SK-N-SH (cell line): ENCODE measurements at regions not wholly inside any gene's neighbourhood (a gene's known extent, or its start where the extent isn't known, plus 50 kb on each side); places are given as distances from the start of the nearest gene placed in this dataset.

Experiments used
- ELF1 ChIP-seq: IDR thresholded peaks from 2 replicates; pipeline ENCODE4 v1.4.0; 2012
- EP300 ChIP-seq, 2 experiments: IDR thresholded peaks; 2 replicates each; pipeline versions ENCODE4 v1.4.0 to v1.6.1; 2012; ENCODE audit warnings: borderline replicate concordance in 1 of 2, low read depth in 1 of 2, low read length in 1 of 2
- GABPA ChIP-seq: IDR thresholded peaks from 2 replicates; pipeline ENCODE4 v1.4.0; 2012; ENCODE audit warnings: low read depth, mild to moderate bottlenecking
- JUND ChIP-seq: IDR thresholded peaks from 2 replicates; pipeline ENCODE4 v1.4.0; 2012
- POLR2AphosphoS5 ChIP-seq: IDR thresholded peaks from 2 replicates; pipeline ENCODE4 v1.6.1; 2012; ENCODE audit warnings: low read depth, low read length
- TF ChIP-seq, protein P1 (sequence below): fragments of 200-600 bp; sonication (generic); IDR thresholded peaks from 2 replicates; pipeline ENCODE4 v1.6.1; 2017; ENCODE audit warnings: antibody characterized with exemption, mild to moderate bottlenecking, moderate library complexity
- TF ChIP-seq, protein P2 (sequence below): IDR thresholded peaks from 2 replicates; pipeline ENCODE4 v1.4.0; 2012; ENCODE audit warnings: low read depth, borderline replicate concordance
- TF ChIP-seq, protein P3 (sequence below): IDR thresholded peaks from 2 replicates; pipeline ENCODE4 v1.6.1; 2012; ENCODE audit warnings: mild to moderate bottlenecking, low read depth, low read length, moderate library complexity
- TF ChIP-seq, protein P4 (sequence below): IDR thresholded peaks from 2 replicates; pipeline ENCODE4; 2012

DNA sequence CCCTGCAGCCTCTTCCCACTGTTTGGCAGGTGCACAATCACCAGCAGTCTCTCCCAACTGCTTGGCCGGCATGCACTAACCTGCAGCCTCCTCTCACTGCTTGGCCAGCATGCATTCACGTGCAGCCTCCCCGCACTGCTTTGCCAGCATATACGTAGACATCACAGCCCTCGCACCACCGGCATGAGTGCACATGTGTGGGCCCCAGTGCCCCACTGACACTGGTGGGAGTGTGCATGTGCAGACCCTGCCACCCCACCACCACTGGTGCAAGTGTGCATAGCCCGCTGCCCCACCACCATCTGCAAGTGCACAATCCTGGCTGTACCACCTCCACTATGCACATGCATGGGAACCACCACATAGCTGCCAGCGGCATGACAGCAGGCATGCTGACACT lies 127.5 kb upstream of the SOX9 start:
- no peak for TF ChIP-seq JUND
- TF ChIP-seq EP300 (IDR thresholded peaks at IDR 0.05; ENCODE audit: borderline replicate concordance in 1 of 2, low read depth in 1 of 2, low read length in 1 of 2): no peak
- TF ChIP-seq, protein P1, sequence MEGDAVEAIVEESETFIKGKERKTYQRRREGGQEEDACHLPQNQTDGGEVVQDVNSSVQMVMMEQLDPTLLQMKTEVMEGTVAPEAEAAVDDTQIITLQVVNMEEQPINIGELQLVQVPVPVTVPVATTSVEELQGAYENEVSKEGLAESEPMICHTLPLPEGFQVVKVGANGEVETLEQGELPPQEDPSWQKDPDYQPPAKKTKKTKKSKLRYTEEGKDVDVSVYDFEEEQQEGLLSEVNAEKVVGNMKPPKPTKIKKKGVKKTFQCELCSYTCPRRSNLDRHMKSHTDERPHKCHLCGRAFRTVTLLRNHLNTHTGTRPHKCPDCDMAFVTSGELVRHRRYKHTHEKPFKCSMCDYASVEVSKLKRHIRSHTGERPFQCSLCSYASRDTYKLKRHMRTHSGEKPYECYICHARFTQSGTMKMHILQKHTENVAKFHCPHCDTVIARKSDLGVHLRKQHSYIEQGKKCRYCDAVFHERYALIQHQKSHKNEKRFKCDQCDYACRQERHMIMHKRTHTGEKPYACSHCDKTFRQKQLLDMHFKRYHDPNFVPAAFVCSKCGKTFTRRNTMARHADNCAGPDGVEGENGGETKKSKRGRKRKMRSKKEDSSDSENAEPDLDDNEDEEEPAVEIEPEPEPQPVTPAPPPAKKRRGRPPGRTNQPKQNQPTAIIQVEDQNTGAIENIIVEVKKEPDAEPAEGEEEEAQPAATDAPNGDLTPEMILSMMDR: no peak
- TF ChIP-seq POLR2AphosphoS5: no peak
- TF ChIP-seq, protein P2, sequence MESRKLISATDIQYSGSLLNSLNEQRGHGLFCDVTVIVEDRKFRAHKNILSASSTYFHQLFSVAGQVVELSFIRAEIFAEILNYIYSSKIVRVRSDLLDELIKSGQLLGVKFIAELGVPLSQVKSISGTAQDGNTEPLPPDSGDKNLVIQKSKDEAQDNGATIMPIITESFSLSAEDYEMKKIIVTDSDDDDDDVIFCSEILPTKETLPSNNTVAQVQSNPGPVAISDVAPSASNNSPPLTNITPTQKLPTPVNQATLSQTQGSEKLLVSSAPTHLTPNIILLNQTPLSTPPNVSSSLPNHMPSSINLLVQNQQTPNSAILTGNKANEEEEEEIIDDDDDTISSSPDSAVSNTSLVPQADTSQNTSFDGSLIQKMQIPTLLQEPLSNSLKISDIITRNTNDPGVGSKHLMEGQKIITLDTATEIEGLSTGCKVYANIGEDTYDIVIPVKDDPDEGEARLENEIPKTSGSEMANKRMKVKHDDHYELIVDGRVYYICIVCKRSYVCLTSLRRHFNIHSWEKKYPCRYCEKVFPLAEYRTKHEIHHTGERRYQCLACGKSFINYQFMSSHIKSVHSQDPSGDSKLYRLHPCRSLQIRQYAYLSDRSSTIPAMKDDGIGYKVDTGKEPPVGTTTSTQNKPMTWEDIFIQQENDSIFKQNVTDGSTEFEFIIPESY: no peak
- TF ChIP-seq, protein P3, sequence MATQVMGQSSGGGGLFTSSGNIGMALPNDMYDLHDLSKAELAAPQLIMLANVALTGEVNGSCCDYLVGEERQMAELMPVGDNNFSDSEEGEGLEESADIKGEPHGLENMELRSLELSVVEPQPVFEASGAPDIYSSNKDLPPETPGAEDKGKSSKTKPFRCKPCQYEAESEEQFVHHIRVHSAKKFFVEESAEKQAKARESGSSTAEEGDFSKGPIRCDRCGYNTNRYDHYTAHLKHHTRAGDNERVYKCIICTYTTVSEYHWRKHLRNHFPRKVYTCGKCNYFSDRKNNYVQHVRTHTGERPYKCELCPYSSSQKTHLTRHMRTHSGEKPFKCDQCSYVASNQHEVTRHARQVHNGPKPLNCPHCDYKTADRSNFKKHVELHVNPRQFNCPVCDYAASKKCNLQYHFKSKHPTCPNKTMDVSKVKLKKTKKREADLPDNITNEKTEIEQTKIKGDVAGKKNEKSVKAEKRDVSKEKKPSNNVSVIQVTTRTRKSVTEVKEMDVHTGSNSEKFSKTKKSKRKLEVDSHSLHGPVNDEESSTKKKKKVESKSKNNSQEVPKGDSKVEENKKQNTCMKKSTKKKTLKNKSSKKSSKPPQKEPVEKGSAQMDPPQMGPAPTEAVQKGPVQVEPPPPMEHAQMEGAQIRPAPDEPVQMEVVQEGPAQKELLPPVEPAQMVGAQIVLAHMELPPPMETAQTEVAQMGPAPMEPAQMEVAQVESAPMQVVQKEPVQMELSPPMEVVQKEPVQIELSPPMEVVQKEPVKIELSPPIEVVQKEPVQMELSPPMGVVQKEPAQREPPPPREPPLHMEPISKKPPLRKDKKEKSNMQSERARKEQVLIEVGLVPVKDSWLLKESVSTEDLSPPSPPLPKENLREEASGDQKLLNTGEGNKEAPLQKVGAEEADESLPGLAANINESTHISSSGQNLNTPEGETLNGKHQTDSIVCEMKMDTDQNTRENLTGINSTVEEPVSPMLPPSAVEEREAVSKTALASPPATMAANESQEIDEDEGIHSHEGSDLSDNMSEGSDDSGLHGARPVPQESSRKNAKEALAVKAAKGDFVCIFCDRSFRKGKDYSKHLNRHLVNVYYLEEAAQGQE: no peak
- TF ChIP-seq ELF1: no peak
- TF ChIP-seq, protein P4, sequence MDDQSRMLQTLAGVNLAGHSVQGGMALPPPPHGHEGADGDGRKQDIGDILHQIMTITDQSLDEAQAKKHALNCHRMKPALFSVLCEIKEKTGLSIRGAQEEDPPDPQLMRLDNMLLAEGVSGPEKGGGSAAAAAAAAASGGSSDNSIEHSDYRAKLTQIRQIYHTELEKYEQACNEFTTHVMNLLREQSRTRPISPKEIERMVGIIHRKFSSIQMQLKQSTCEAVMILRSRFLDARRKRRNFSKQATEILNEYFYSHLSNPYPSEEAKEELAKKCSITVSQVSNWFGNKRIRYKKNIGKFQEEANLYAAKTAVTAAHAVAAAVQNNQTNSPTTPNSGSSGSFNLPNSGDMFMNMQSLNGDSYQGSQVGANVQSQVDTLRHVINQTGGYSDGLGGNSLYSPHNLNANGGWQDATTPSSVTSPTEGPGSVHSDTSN: no peak
- no peak for TF ChIP-seq GABPA
